Gastrocnemius medialis (tissue), 4 donors: ENCODE measurements at regions not wholly inside any gene's neighbourhood (a gene's known extent, or its start where the extent isn't known, plus 50 kb on each side); places are given as distances from the start of the nearest gene placed in this dataset.

Experiments
- ATAC-seq, 2 donors: fragments of 150-250 bp; one replicate each; pipeline ENCODE4 v1.9.1; 2016
- DNase-seq, 2 donors: peaks; one replicate each; pipeline ENCODE4 v3.0.0-alpha.2; 2019
- H3K27ac ChIP-seq, 4 donors: fragments of 200-600 bp; sonication (generic); 1 replicate in 1 of 4; 2 replicates in 3 of 4; pipeline ENCODE4 v1.5.1; 2016 to 2018; ENCODE audit warnings: mild to moderate bottlenecking in 2 of 4, moderate library complexity in 1 of 4
- H3K27me3 ChIP-seq, 3 donors: fragments of 200-600 bp; sonication (generic) in 2 of 3; 1 replicate in 1 of 3; 2 replicates in 2 of 3; pipeline versions ENCODE4 v1.5.1 to v1.6.0; 2016 to 2019; ENCODE audit warnings: mild to moderate bottlenecking in 1 of 3, moderate library complexity in 1 of 3
- H3K36me3 ChIP-seq, 2 donors: fragments of 200-600 bp; sonication (generic) in 1 of 2; one replicate each; pipeline ENCODE4 v1.5.1; 2017 to 2018
- H3K4me1 ChIP-seq, 2 donors: fragments of 200-600 bp; sonication (generic) in 1 of 2; one replicate each; pipeline ENCODE4 v1.5.1; 2016 to 2017; ENCODE audit warnings: mild to moderate bottlenecking in 2 of 2
- H3K4me3 ChIP-seq, 4 donors: fragments of 200-600 bp; sonication (generic) in 3 of 4; 1 replicate in 1 of 4; 2 replicates in 3 of 4; pipeline ENCODE4 v1.5.1; 2016 to 2019; ENCODE audit warnings: mild to moderate bottlenecking in 2 of 4
- H3K9me3 ChIP-seq, 3 donors: fragments of 200-600 bp; sonication (generic) in 2 of 3; 1 replicate in 1 of 3; 2 replicates in 2 of 3; pipeline ENCODE4 v1.5.1; 2016 to 2019
- POLR2A ChIP-seq, 2 donors: fragments of 450-650 bp; IDR thresholded peaks; one replicate each; pipeline ENCODE4 v1.6.1; 2017; ENCODE audit warnings: antibody characterized with exemption in 2 of 2, mild to moderate bottlenecking in 2 of 2, moderate library complexity in 2 of 2
- in situ Hi-C, 4 donors: fragments of 200-750 bp; cut with MboI; loops; one replicate each; pipeline versions ENCODE4 v1.15.0 to v1.8.0; 2017; ENCODE audit warnings: low sequenced_read_pairs in 4 of 4
- intact Hi-C: fragments of 100-400 bp; cut with DNase I; formaldehyde crosslinking; loops from one replicate; pipeline ENCODE4 v1.15.1; 2023; ENCODE audit warnings: low total_unique reads
- TF ChIP-seq, protein P1 (sequence below), 5 experiments: fragments of 450-650 bp in 3 of 5; fragments of 200-600 bp in 2 of 5; sonication (generic) in 2 of 5; IDR thresholded peaks in 4 of 5; conservative IDR thresholded peaks in 1 of 5; 1 replicate in 4 of 5; 2 replicates in 1 of 5; pipeline ENCODE4 v1.5.1; 2016 to 2019; ENCODE audit warnings: antibody characterized with exemption in 5 of 5, mild to moderate bottlenecking in 3 of 5, moderate library complexity in 3 of 5

DNA sequence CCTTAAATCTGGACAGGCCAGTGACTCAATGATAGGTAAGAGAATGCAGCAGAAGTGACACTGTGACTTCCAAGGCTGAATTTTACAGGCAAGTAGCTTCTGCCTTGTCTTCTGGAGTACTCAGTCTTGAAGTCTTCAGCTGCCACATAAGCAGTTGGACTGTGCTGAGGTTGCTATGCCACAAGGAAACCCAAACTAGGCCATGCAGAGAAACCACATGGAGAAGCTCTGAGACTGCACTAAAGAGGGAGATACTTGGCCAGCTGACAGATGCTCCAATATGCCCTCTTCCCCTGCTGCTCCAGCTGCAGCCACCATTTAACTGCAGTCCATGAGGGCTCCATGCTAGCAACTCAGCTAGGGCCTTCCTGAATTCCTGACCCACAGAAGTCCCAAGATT lies 119.4 kb upstream of the GADL1 start:
- in situ Hi-C loops: no loop called here

DNA sequence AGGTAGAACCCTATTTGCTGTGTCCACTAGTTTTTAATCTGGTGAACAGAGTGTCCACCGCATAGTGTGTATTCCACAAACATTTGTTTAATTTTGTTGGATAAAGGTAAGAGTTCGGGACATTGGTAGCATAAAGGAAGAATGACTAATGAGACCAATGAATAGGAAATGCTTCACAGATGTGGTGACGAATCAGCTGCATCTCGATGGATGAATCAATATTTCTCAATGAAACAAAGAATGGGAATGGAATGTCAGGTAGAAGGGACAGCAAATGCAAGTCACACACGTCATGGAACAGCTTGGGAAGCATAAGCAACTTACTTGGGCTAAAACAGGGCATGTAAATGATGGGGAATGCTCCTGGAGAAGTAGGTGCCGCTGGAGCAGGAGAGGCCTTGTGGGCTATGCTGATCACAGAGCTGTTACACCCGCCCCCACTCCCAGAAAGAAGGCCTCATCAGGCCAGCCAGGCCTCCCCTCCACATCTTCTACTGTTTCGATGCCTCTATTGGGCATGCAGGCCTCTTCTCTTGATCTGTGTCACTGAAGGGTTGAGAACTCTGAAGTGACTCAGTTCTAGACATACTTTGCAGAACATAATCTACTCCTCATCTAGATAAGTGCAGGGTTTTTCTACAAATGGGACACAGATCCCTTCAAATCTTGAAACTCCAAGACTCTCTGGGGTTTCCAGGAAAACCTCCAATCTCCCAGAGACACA lies 120.0 kb upstream of the GADL1 start:
- TF ChIP-seq POLR2A (IDR thresholded peaks at IDR 0.05): no peak
- TF ChIP-seq, protein P1, sequence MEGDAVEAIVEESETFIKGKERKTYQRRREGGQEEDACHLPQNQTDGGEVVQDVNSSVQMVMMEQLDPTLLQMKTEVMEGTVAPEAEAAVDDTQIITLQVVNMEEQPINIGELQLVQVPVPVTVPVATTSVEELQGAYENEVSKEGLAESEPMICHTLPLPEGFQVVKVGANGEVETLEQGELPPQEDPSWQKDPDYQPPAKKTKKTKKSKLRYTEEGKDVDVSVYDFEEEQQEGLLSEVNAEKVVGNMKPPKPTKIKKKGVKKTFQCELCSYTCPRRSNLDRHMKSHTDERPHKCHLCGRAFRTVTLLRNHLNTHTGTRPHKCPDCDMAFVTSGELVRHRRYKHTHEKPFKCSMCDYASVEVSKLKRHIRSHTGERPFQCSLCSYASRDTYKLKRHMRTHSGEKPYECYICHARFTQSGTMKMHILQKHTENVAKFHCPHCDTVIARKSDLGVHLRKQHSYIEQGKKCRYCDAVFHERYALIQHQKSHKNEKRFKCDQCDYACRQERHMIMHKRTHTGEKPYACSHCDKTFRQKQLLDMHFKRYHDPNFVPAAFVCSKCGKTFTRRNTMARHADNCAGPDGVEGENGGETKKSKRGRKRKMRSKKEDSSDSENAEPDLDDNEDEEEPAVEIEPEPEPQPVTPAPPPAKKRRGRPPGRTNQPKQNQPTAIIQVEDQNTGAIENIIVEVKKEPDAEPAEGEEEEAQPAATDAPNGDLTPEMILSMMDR (IDR thresholded peaks at IDR 0.05 in 4 of 5, conservative IDR thresholded peaks at IDR 0.05 in 1 of 5): no peak
- ATAC-seq (no peak), DNase-seq (no peak)
- Histone ChIP-seq H3K4me3 (no peak overlapping the region), H3K4me1 (no peaks in the 10 kb centered on the region), H3K36me3 (no peaks in the 10 kb centered on the region), H3K27me3 (no peaks in the 10 kb centered on the region), H3K27ac (no peak overlapping the region), H3K9me3 (no peaks in the 10 kb centered on the region)
- intact Hi-C loops (no loop called here), in situ Hi-C loops (no loop called here)

More for the DNA sequence above, 119.4 kb upstream of the GADL1 start:
- no peaks in the 10 kb centered on the region for H3K4me1 ChIP-seq
- H3K9me3 ChIP-seq: no peaks in the 10 kb centered on the region
- no peak overlapping the region for H3K4me3 ChIP-seq
- ATAC-seq (no peak), DNase-seq (no peak)
- TF ChIP-seq, protein P1 (IDR thresholded peaks at IDR 0.05 in 4 of 5, conservative IDR thresholded peaks at IDR 0.05 in 1 of 5): no peak
- no peak for TF ChIP-seq POLR2A (IDR thresholded peaks at IDR 0.05)
- no peaks in the 10 kb centered on the region for H3K27me3 ChIP-seq
- H3K27ac ChIP-seq: no peak overlapping the region
- no peaks in the 10 kb centered on the region for H3K36me3 ChIP-seq
- intact Hi-C loops: no loop called here

DNA sequence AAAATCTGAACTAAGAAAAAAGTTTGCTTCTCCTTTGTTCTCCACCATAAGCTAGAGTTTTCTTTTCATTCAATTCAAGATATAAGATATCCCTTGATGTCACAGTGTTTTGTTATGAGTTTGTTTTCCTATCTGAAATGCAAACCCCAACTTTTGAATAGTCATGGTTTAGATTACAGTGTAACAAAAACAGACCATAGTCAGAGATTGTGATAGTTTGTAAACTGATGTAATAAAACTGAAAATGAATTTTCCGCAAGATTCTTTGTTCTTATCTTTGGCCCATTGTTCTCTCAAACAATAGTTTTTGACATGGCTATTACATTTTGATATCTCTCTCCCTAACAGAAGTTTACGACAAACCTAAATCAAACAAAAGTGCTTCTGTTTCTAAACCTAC lies 121.7 kb upstream of the GADL1 start:
- ATAC-seq: no peak
- Histone ChIP-seq H3K4me3 (no peak overlapping the region), H3K36me3 (no peaks in the 10 kb centered on the region), H3K27me3 (no peaks in the 10 kb centered on the region), H3K27ac (no peak overlapping the region), H3K4me1 (no peaks in the 10 kb centered on the region), H3K9me3 (no peaks in the 10 kb centered on the region)
- in situ Hi-C loops: no loop called here
- DNase-seq: no peak
- intact Hi-C loops: no loop called here
- TF ChIP-seq, protein P1 (IDR thresholded peaks at IDR 0.05 in 4 of 5, conservative IDR thresholded peaks at IDR 0.05 in 1 of 5): no peak
- no peak for TF ChIP-seq POLR2A (IDR thresholded peaks at IDR 0.05)

DNA sequence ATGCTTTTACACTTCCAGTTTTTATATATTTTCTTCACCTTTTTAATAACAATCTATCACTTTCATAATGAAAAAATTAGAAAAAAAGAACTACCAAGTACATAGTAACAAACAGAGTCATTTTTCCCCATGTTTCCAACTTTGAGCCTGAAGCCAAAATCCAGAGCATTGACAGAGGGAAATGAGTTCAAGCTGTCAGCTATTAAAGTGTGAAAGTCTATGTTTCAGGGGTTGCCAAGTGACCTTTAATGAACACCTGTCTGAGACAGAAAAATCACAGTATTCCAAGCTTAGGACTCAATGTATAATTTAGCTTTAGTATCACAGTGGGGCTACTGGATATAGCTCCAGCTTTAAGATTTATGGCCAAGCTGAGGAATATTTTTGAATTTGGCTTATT lies 128.3 kb upstream of the GADL1 start:
- H3K4me3 ChIP-seq: no peak overlapping the region
- TF ChIP-seq, protein P1 (IDR thresholded peaks at IDR 0.05 in 4 of 5, conservative IDR thresholded peaks at IDR 0.05 in 1 of 5): no peak
- no peak for TF ChIP-seq POLR2A (IDR thresholded peaks at IDR 0.05)
- intact Hi-C loops: no loop called here
- no peaks in the 10 kb centered on the region for H3K4me1 ChIP-seq
- no peak overlapping the region for H3K27ac ChIP-seq
- no peak for DNase-seq
- H3K9me3 ChIP-seq: no peaks in the 10 kb centered on the region
- no peak for ATAC-seq
- no peaks in the 10 kb centered on the region for H3K36me3 ChIP-seq
- H3K27me3 ChIP-seq: no peaks in the 10 kb centered on the region
- in situ Hi-C loops: no loop called here

DNA sequence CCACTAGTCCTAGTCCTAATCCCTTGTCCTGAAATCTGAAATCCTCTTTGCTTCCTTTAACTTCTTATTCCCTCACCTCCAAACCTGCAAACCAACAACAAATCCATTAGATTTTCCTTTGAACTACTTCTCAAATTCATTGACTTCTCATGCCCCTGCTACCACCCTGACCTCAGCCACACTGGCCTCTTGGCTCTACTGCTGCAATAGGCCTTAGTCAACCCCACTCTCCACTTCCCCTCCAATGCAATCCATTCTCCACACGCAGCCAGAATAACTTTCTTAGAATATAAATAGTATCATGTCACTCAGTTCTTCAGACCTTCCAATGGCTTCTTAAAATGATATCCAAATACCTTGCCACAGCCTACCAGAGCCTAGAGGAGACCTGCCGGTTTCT lies 131.1 kb upstream of the GADL1 start:
- ATAC-seq (no peak), DNase-seq (no peak)
- no peaks in the 10 kb centered on the region for H3K4me1 ChIP-seq
- in situ Hi-C loops (no loop called here), intact Hi-C loops (no loop called here)
- TF ChIP-seq POLR2A (IDR thresholded peaks at IDR 0.05): no peak
- TF ChIP-seq, protein P1 (IDR thresholded peaks at IDR 0.05 in 4 of 5, conservative IDR thresholded peaks at IDR 0.05 in 1 of 5): no peak
- H3K27ac ChIP-seq: no peak overlapping the region
- H3K9me3 ChIP-seq: peaks cover 0 to 9% (median 0%) of the 10 kb centered on the region in 3 donors
- H3K27me3 ChIP-seq: no peaks in the 10 kb centered on the region
- H3K4me3 ChIP-seq: no peak overlapping the region
- no peaks in the 10 kb centered on the region for H3K36me3 ChIP-seq
